ENCODE measurements at regions not wholly inside any gene's neighbourhood (a gene's known extent, or its start where the extent isn't known, plus 50 kb on each side); places are given as distances from the start of the nearest gene placed in this dataset.

- no peaks in the 10 kb centered on the region for H3K27me3 ChIP-seq (ENCODE audit: insufficient read depth, low read length)
- no peak overlapping the region for H3K4me3 ChIP-seq (ENCODE audit: low read depth, low read length, poor library complexity, severe bottlenecking)
- H2AFZ ChIP-seq (ENCODE audit: low read length): no peak overlapping the region
- no peak overlapping the region for H3K4me2 ChIP-seq (ENCODE audit: low read length)
- H4K20me1 ChIP-seq (ENCODE audit: insufficient read depth, low read length): no peaks in the 10 kb centered on the region
- TF ChIP-seq EZH2 (IDR thresholded peaks at IDR 0.05; ENCODE audit: borderline replicate concordance, low read length) (no peak), CTCF (IDR thresholded peaks at IDR 0.05; ENCODE audit: low read length) (no peak)
- H3K9me3 ChIP-seq (ENCODE audit: low read length): peaks cover 10% of the 10 kb centered on the region; the same call in 1 of the 2 replicates
- no peak overlapping the region for H3K9ac ChIP-seq (ENCODE audit: low read length)
- no peaks in the 10 kb centered on the region for H3K9me2 ChIP-seq (ENCODE audit: low read depth, low read length)
- no peak overlapping the region for H3K27ac ChIP-seq (ENCODE audit: low read depth, low read length, poor library complexity, severe bottlenecking)
- no peaks in the 10 kb centered on the region for H3K4me1 ChIP-seq (ENCODE audit: insufficient read depth, low read length, severe bottlenecking)
- H3K79me2 ChIP-seq (ENCODE audit: insufficient read depth, low read length): no peaks in the 10 kb centered on the region
- H3K36me3 ChIP-seq (ENCODE audit: insufficient read depth, low read length): no peaks in the 10 kb centered on the region
- H3F3A ChIP-seq (ENCODE audit: insufficient read depth, low read length): no peaks in the 10 kb centered on the region
These were observed 500.5 kb downstream of the TMEM232 start for GRCh38 chr5:110225949-110226348.

GRCh38 chr5:110239786-110240185 is 486.7 kb downstream of the TMEM232 start:
- no peaks in the 10 kb centered on the region for H3F3A ChIP-seq (ENCODE audit: insufficient read depth, low read length)
- no peaks in the 10 kb centered on the region for H3K4me1 ChIP-seq (ENCODE audit: insufficient read depth, low read length, severe bottlenecking)
- H3K9ac ChIP-seq (ENCODE audit: low read length): no peak overlapping the region
- H3K9me2 ChIP-seq (ENCODE audit: low read depth, low read length): no peaks in the 10 kb centered on the region
- no peaks in the 10 kb centered on the region for H3K36me3 ChIP-seq (ENCODE audit: insufficient read depth, low read length)
- no peaks in the 10 kb centered on the region for H4K20me1 ChIP-seq (ENCODE audit: insufficient read depth, low read length)
- H3K27ac ChIP-seq (ENCODE audit: low read depth, low read length, poor library complexity, severe bottlenecking): no peak overlapping the region
- no peak overlapping the region for H3K4me2 ChIP-seq (ENCODE audit: low read length)
- no peaks in the 10 kb centered on the region for H3K79me2 ChIP-seq (ENCODE audit: insufficient read depth, low read length)
- no peaks in the 10 kb centered on the region for H3K9me3 ChIP-seq (ENCODE audit: low read length)
- H3K4me3 ChIP-seq (ENCODE audit: low read depth, low read length, poor library complexity, severe bottlenecking): no peak overlapping the region
- no peak for TF ChIP-seq CTCF (IDR thresholded peaks at IDR 0.05; ENCODE audit: low read length)
- TF ChIP-seq EZH2 (IDR thresholded peaks at IDR 0.05; ENCODE audit: borderline replicate concordance, low read length): no peak
- no peaks in the 10 kb centered on the region for H3K27me3 ChIP-seq (ENCODE audit: insufficient read depth, low read length)
- no peak overlapping the region for H2AFZ ChIP-seq (ENCODE audit: low read length)

GRCh38 chr5:110242950-110243349 is 483.5 kb downstream of the TMEM232 start:
- no peak overlapping the region for H3K27ac ChIP-seq (ENCODE audit: low read depth, low read length, poor library complexity, severe bottlenecking)
- H3K36me3 ChIP-seq (ENCODE audit: insufficient read depth, low read length): no peaks in the 10 kb centered on the region
- no peaks in the 10 kb centered on the region for H4K20me1 ChIP-seq (ENCODE audit: insufficient read depth, low read length)
- no peaks in the 10 kb centered on the region for H3K9me2 ChIP-seq (ENCODE audit: low read depth, low read length)
- no peaks in the 10 kb centered on the region for H3K27me3 ChIP-seq (ENCODE audit: insufficient read depth, low read length)
- no peaks in the 10 kb centered on the region for H3K79me2 ChIP-seq (ENCODE audit: insufficient read depth, low read length)
- no peaks in the 10 kb centered on the region for H3F3A ChIP-seq (ENCODE audit: insufficient read depth, low read length)
- no peak overlapping the region for H3K4me2 ChIP-seq (ENCODE audit: low read length)
- H2AFZ ChIP-seq (ENCODE audit: low read length): no peak overlapping the region
- no peak overlapping the region for H3K4me3 ChIP-seq (ENCODE audit: low read depth, low read length, poor library complexity, severe bottlenecking)
- H3K9me3 ChIP-seq (ENCODE audit: low read length): no peaks in the 10 kb centered on the region
- H3K4me1 ChIP-seq (ENCODE audit: insufficient read depth, low read length, severe bottlenecking): no peaks in the 10 kb centered on the region
- no peak overlapping the region for H3K9ac ChIP-seq (ENCODE audit: low read length)
- no peak for TF ChIP-seq EZH2 (IDR thresholded peaks at IDR 0.05; ENCODE audit: borderline replicate concordance, low read length)
- no peak for TF ChIP-seq CTCF (IDR thresholded peaks at IDR 0.05; ENCODE audit: low read length)

All from OCI-LY1 (cell line).